ENCODE measurements at regions not wholly inside any gene's neighbourhood (a gene's known extent, or its start where the extent isn't known, plus 50 kb on each side); places are given as distances from the start of the nearest gene placed in this dataset.

DNA sequence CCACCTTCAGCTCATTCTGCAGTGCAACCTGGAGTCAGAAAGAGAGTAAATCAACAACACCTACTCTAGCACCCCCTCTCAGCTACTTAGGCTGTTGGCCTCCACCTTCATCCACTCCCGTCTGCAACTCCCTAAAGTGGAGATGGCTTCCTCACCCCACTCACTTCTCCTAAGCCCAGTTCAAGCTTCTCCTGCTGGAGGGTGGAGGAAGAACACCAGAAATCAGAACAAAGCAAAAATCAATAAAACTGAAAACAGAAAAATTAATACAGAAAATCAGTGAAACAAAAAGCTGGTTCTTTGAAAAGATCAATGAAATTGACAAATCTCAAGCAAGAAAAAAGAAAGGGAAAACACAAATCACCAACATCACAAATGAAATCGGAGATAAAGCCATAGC lies 191.7 kb downstream of the ANAPC1 start:
- TF ChIP-seq, protein P1, sequence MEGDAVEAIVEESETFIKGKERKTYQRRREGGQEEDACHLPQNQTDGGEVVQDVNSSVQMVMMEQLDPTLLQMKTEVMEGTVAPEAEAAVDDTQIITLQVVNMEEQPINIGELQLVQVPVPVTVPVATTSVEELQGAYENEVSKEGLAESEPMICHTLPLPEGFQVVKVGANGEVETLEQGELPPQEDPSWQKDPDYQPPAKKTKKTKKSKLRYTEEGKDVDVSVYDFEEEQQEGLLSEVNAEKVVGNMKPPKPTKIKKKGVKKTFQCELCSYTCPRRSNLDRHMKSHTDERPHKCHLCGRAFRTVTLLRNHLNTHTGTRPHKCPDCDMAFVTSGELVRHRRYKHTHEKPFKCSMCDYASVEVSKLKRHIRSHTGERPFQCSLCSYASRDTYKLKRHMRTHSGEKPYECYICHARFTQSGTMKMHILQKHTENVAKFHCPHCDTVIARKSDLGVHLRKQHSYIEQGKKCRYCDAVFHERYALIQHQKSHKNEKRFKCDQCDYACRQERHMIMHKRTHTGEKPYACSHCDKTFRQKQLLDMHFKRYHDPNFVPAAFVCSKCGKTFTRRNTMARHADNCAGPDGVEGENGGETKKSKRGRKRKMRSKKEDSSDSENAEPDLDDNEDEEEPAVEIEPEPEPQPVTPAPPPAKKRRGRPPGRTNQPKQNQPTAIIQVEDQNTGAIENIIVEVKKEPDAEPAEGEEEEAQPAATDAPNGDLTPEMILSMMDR (IDR thresholded peaks at IDR 0.05 in 2 of 3, conservative IDR thresholded peaks at IDR 0.05 in 1 of 3; ENCODE audit: borderline replicate concordance in 1 of 3, insufficient read depth in 1 of 3, low read depth in 2 of 3, low read length in 2 of 3) = peak in 2 of 3 experiments; percentile 14 to 37; a peak in 2 of 6 replicates
- TF ChIP-seq POLR2A (IDR thresholded peaks at IDR 0.05; ENCODE audit: borderline replicate concordance, extremely low read depth, insufficient read depth, insufficient read length) (no peak), EZH2 (IDR thresholded peaks at IDR 0.05) (no peak), POLR2AphosphoS5 (IDR thresholded peaks at IDR 0.05; ENCODE audit: low read depth, low read length) (no peak), ZNF274 (IDR thresholded peaks at IDR 0.05; ENCODE audit: low read depth, low read length) (no peak), SP1 (IDR thresholded peaks at IDR 0.05; ENCODE audit: low read depth) (no peak), CEBPB (IDR thresholded peaks at IDR 0.05; ENCODE audit: low read depth) (no peak), JUND (IDR thresholded peaks at IDR 0.05) (no peak), SRF (IDR thresholded peaks at IDR 0.05; ENCODE audit: low read depth) (no peak), SIN3A (IDR thresholded peaks at IDR 0.05; ENCODE audit: low read depth) (no peak)
- TF ChIP-seq, protein P2, sequence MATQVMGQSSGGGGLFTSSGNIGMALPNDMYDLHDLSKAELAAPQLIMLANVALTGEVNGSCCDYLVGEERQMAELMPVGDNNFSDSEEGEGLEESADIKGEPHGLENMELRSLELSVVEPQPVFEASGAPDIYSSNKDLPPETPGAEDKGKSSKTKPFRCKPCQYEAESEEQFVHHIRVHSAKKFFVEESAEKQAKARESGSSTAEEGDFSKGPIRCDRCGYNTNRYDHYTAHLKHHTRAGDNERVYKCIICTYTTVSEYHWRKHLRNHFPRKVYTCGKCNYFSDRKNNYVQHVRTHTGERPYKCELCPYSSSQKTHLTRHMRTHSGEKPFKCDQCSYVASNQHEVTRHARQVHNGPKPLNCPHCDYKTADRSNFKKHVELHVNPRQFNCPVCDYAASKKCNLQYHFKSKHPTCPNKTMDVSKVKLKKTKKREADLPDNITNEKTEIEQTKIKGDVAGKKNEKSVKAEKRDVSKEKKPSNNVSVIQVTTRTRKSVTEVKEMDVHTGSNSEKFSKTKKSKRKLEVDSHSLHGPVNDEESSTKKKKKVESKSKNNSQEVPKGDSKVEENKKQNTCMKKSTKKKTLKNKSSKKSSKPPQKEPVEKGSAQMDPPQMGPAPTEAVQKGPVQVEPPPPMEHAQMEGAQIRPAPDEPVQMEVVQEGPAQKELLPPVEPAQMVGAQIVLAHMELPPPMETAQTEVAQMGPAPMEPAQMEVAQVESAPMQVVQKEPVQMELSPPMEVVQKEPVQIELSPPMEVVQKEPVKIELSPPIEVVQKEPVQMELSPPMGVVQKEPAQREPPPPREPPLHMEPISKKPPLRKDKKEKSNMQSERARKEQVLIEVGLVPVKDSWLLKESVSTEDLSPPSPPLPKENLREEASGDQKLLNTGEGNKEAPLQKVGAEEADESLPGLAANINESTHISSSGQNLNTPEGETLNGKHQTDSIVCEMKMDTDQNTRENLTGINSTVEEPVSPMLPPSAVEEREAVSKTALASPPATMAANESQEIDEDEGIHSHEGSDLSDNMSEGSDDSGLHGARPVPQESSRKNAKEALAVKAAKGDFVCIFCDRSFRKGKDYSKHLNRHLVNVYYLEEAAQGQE (IDR thresholded peaks at IDR 0.05; ENCODE audit: low read depth) = no peak
- TF ChIP-seq, protein P3, sequence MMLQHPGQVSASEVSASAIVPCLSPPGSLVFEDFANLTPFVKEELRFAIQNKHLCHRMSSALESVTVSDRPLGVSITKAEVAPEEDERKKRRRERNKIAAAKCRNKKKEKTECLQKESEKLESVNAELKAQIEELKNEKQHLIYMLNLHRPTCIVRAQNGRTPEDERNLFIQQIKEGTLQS (IDR thresholded peaks at IDR 0.05) = no peak

Measured in HCT116 (cell line).